NCI-H1436 (cell line): ENCODE measurements at regions not wholly inside any gene's neighbourhood (a gene's known extent, or its start where the extent isn't known, plus 50 kb on each side); places are given as distances from the start of the nearest gene placed in this dataset.
A peak's percentile ranks its signal among the peaks of the same experiment; 100 is the strongest.

Source experiments
- DNase-seq: peaks from one replicate; lab custom pipeline; 2025; lab: John Stamatoyannopoulos, UW

DNA sequence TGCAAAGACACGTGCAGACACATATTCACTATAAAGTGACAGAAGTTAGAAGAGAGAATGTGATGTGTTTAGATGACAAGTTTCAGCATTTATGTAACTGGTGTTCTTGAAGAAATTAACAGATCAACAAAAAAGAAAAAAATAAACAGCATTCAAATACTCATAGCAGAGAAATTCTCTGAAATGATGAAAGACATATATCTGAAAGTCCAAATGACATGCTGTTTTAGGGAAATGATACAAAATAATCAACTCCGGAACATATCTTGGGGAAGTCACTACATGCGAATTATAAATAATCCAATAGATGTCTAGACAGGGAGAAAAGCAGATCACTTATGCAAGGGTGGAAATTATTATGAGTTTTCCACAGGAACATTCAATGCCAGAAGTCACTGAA, 146.0 kb downstream of the SPANXN4 start:
- no peak for DNase-seq

DNA sequence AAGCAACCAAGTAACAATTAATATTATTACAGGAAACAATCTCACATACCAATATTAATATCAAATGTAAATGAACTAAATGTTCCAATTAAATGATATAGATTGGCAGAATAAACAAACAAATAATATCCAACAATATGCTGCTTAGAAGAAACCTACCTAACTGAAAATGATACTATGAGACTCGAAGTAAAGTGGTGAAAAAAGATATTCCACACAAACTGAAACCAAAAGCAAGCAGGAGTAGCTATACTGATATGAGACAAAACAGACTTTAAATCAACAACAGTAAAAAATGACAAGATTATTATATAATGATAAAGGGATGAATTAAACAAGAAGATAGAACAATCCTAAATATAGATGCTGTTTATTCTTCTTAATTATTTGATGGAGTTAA, 140.1 kb downstream of the SPANXN4 start:
- no peak for DNase-seq

DNA sequence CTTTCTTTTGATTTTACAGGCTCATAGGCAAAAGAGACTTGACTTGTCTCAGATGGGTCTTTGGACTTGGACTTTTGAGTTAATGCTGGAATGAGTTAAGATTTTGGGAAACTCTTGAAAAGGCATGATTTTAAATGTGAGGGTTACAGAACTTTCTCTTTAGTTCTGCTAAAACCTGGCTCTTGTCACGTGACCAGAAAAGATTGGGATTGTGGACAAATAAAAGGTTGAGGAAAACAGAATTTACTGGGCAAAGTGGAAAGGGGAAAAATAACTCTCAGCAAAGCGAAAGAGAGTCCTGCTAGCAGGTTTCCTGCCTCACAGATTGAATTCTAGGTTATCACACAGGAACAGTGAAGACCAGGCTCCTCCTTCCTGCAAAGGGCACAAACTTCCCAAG, 114.0 kb downstream of the SPANXN4 start:
- no peak for DNase-seq

DNA sequence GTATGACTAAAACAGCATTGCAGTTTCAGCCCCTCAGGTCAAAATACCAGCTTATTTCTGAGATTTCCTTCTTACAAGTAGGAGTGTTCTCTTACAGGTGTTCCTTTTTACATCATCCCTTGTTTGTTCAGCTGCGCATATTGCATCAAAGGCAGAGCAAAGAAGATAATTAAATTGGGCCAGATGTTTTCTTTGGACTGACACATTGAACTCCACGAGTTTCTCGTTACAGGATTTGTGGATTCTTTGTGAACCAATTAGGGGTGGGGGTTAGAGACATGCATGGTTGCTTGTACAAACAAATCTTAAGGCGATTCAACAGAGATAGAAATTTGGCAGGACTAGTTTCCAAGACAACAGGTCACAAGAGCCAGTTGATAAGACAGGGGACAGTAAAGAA, 95.7 kb downstream of the SPANXN4 start:
- peak; percentile 84 for DNase-seq

DNA sequence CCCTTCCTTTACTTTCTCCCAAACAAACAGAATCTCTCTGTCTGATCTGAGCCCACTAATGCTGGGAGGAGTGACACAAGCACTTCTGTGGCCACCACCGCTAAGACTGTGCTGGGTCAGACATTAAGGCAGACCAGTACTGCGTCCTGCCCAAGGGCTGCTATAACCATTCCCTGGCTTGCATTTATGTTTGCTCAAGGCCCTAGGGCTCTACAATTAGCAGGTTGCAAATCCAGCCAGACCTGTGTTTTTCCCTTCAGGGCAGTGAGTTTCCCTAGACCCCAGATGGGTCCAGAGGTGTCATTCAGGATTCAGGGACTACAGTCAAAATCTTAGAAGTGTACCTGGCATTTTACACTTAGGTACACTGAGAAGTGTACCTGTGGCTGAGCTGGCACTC, 89.7 kb downstream of the SPANXN4 start:
- no peak for DNase-seq

DNA sequence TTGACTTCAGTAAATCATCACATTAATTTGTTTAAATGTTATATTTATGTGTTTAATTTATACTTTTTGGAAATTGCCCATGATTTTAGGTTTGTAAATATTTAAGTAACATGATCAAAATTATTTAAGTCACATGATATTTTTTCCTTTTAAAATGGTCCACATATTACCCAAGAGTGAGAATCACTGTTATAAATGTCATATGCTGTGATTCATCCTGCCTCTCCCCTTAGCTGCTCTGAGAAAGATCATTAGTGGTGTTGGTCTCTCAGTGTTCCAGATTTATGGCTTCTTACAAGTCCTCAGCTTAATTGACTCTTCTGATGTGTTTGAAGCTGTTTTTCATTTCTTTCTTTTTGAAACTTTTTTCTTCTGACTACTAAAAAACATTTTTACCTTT, 70.1 kb downstream of the SPANXN4 start:
- no peak for DNase-seq

DNA sequence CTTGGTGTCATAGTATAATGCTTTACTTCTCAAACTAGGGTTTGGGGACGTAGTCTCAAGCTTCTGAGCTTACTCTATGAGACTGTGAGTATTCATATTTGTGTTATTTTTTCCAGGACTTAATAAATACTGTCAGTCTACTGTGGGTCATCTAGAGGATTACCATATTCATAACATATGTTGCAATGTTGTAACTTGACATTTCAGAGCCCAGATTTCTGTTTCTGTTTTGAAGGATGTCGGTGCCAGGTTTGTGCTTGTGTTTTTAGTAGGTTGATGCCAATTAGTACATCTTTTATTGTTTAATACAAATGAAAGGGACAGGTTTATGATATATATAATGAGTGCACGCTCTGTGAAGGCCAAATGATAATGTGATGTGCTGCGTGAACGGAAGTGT, 69.6 kb downstream of the SPANXN4 start:
- no peak for DNase-seq

DNA sequence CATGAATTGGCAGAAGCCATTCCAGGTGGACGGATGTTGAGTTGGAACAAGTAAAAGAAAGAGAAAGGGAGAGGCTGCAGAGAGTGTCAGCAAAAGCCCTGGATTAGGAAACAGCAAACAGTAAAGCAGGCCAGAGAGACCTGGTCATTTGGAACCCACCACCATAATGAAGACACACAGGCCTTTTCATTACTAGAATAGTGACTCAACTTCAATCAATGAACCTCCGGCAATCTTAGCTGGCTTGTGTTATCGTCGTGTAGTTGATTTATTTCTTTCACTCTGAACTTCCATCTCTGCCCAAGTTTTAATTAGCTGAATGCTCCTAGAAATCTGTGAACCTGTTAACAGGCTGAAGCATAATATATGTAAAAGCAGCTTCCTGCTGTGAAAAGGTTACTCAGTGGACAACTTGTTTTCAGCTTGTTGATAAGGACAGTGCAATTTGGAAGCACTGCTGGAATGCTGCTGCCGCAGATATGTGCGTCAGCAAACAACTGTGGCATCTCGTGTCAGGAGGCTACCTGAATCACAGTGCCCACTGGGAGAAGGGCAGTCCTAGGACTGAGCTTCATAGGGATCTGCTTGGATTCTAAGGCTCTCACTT, 68.8 kb downstream of the SPANXN4 start:
- no peak for DNase-seq
